NCI-H1092 treated with DMSO at 0.1 percent for 48 hours (cell line): ENCODE measurements at regions not wholly inside any gene's neighbourhood (a gene's known extent, or its start where the extent isn't known, plus 50 kb on each side); places are given as distances from the start of the nearest gene placed in this dataset.

Source experiments
- DNase-seq: peaks from one replicate; lab custom pipeline; 2025; lab: John Stamatoyannopoulos, UW

DNA sequence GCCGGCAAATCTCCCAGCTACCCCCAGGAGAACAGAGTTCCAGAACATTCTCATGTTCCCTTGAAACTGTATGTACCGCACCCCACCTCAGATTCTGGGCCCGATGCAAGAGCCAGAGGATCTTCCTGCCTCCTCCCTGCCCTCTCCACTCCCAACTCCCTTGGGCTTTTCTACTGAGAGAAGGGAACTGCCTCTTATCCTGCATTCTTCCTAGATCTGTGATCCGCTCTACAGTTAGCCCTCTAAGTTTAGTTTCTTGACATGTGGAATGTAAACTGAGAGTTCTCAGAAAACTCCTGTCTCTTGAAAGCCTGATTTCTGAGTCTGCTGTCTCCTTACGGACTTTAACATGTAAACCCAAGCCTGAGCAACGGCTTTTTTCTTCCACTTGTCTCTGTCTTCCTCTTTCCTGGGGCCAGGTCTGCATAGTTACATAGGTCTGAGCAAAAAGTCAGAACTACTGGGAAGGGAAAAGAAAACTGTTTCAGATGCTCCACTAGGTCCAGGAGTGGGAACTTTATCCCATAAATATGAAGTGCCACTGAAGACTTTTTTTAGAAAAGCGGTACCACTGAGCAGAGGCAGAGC is 86.5 kb upstream of the TNFAIP3 start:
- DNase-seq: no peak

DNA sequence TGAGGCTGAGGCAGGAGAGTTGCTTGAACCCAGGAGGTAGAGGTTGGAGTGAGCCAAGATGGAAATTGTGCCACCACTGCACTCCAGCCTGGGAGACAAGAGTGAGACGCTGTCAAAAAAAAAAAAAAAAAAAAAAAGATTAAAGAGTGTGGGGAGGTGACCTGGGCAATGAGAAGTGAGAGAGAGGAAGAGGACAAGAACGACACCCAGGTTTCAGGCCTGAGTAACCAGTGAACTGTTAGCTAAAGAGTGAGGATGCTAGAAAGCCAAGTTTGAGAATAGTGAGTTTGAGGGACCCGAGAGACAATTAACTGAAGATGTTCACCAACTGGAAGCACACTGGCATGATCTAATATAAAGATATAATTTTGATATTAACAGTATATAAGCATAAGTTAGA is 85.4 kb upstream of the TNFAIP3 start:
- DNase-seq: no peak

DNA sequence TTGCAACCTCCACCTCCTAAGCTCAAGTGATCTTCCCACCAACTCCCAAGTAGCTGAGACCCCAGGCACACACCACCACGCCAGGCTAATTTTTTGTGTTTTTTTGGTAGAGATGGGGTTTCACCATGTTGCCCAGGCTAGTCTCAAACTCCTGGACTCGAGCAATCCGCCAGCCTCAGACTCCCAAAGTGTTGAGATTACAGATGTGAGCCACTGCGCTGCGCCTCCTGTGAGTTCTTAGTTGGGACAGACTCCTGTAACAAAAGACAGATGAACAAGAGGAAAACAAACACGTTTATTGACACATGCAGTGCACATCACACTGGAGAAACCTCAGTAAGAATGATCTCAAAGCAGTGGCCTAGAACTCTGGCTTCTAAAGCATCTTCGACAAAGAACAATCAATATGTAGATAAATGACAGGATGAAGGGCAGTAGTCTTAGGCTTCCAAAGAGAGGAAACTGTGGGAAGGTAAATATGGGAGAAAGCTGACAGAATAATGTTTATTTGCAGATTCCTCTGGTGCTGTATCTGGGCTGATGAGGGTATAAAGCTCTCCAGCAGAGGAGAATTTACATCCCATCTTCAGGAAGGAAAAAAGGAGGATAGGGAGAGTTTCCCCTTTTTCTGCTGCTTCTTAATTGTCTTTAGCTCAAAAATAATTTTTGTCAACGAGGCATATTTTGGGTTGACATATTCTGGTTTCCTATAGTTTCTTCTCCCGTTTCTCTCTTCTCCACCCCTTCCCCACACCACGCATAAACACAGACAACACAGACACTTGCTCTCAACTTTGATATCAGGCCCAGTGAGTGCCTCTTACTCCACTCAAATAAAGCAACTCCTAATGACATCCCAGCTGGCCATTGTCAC is 84.7 kb upstream of the TNFAIP3 start:
- DNase-seq: no peak

DNA sequence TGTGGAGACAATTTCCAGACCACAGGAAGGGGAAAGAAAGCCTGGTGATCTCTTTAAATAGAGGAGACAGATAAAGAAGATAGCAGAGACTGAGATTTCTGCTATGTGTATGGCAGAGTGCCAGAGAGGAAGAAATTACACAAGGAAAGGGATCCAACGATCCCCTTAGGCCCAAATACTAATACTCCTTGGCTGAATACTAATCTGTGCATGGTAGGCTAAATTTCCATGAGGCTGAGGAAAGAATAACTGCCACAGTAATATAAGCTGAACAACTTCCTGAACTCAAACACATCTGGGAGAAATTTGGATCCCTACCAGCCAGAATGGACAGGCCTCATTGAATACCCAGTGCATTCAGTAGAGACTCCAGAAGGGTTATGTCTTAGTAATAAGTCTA is 83.3 kb upstream of the TNFAIP3 start:
- DNase-seq: no peak

DNA sequence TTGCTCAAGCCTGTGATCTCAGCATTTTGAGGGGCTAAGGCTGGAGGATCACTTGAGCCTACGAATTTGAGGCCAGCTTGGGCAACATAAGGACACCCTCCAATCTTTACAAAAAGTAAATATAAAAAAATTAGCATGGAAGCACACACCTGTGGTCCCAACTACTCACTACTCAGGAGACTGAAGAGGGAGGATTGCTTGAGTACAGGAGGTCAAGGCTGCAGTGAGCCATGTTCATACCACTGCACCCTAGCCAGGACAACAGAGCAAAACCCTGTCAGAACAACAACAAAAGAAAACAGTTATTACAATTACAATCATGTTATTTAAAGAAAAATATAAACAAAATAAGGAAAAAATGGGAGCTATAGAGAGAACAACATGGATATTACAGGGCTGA is 82.5 kb upstream of the TNFAIP3 start:
- no peak for DNase-seq

DNA sequence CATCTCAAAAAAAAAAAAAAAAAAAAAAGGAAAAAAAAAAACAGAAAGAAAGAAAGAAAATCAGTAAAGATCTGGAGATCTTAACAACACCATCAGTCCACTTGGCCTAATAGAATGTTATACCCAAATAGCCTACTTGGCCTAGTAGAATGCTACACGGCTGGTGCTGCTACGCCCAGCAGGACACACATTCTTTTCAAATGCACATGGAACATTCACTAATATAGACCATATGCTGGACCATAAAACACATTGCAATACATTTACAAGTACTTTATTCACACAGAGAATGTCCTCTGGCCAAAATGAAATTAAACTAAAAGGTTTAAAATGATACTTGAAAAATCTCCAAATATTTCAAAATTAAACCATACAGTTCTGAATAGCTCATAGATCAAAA is 80.0 kb upstream of the TNFAIP3 start:
- no peak for DNase-seq

DNA sequence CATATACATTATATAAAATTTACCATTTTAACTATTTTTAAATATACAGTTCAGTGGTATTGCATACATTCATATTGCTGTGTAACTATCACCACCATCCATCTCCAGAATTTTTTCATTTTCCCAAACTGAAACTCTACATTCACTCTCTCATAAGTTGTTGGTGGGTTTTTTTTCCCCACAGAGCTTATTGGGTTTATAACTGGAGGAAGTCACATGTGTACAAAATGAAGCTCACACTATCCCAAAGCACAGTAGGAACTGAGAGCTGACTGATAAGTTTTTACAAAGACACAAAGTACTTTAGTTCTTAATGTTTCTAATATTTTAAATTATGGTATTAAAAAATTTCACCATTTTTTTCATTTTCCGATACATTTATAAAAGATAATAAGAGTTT is 78.8 kb upstream of the TNFAIP3 start:
- DNase-seq: no peak

DNA sequence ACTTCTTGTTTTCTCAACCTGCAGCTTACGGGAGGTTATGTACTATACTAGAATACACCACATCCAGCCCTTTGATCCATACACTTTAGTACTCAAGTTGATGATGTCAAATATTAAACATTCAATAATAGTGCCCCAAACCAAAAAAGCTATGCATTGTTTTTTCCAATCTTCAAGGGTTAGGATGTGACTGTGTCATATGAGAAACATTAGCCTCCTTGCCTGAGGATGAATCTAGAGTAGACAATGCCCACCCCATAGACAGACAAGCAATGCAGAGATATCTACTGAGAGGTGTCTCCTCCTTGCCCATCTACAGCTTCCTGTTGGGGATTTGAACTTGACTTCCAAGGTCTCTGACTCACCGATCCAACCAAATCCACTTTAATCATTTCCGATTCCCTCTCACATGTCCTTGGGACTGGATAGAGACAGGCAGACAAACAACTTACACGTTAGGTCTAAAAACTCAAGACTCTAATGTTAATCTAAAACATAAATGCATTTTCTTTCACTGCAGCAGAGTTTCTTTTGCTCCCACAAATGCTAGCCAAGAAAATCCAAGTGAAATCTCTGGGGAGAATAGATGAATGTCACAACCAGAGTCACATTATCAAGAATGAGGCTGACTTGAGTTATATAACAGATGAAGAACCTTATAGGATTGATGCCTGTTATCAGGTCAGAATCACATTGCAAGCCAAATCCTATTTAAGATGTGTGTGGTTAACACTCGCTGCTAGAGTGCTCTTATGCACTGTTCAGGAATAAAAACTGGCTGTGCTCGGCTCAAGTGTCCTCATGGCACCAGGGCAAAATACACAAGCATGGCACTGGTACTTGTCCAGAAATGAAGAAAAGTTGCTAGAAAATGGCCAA is 75.5 kb upstream of the TNFAIP3 start:
- DNase-seq: no peak

DNA sequence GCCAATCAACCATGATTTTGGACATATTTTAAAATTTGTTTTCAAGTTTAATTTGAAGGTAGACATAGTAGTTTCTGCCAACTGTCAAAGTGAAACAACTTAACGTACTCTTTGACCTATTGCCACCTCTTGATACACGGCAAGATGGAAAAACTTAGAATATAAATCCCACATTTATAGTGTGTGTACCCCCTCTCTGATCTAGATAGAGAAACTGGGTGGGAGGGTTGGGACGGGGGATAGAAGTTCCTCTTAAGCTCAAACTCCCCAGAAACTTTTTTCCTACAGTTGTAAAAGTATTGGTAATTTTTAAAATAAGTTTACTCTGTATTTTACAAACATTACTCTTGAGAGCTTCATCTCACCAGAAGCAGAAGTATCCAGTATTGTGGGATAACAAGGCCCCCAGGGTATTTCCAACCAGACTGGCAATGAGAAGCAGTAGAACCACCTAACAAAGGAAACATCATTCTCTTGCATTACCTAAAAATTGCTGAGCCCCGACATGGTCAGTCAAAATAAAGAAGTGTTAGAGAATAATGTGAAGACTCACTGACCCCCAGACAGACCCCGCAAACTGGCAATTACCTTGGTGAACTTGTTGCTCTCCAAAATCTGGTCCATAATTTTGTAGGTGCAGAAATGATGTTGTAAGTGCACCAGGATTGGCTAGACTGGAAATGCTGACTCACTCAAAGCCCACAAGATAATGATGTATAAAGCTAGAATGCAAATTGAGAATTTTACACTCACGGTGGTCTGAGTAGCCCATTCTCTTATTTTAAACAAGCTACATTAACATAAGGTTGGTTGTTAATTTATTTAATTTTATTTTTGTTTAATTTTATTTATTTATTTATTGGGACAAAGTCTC is 74.7 kb upstream of the TNFAIP3 start:
- DNase-seq: no peak

DNA sequence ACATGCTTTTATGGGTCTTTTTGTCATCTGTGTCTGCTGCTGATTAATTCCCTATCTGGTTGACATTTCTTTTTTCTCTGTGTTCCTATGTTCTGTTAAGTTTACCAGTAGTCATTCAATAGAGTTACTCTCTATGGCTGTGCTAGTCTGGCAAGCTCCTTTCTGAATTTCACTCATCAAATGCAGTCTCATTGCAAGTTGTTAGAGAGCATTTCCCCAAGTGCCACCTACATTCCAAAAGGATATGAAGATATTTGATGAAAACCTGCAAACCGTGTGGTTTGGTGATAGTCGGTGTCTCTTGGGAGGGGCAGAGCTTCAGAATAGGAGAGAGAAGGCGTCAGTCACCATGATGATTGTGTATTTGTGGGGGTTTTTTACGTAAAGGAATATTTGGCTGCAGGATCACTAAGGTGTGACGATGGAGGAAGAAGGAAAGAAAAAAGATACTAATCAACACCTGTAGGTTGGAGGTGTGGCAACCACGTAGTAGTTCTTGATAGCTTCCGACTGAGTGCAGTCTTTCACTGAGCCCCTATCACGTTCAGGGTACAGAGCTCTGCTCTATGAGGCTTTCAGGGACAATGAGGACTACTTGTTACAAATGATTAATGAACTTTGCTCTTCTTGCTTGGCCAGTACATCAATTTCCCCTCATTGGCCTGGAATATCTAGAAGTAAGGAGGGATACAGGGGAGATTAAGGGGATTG is 73.1 kb upstream of the TNFAIP3 start:
- no peak for DNase-seq

DNA sequence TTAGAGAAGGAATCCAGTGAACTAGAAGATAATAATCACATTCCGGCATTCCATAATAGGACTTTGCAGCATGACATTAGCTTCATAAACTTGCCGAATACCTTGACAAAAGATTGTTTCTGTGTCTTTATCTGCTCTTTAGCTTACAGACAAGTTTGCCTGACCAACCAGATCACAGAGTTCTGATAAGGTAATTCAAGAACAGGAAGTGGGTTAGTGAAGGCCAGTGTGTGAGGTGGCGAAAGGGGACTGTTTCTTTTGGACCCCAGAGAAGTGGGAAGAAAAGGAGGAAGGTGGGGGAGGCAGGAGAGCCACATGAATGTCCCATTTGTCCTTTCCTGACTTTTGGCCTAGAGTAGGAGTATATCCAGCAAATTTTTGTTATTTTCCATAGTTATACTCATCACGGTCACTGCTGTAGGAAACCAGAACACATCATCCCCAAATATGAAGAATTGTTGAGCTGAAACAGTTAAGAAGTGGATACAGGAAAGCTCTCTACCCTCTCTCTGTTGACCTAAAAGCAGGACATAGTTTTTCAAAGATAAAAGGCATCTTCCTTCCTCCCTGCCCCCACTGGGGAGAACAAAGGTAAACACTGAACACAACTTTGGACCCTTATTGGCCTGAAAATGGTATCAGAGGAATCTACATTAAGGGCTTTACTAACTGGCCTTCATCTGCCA is 72.4 kb upstream of the TNFAIP3 start:
- no peak for DNase-seq

DNA sequence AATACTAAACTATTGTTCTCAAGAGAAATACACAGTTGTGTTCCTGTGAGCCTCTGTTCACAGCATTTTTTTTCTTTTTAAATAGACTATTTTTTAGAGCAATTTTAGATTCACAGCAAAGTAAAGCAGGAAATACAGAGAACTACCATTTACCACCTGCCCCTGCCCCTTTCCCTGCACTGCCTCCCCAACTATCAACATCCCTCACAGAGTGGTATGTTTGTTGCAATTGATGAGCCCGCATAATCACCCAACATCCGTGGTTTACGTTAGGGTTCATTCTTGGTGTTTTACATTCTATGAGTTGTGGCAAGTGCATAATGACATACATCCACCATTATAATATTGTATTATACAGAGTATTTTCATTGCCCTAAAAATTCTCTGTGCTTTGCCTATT is 71.6 kb upstream of the TNFAIP3 start:
- DNase-seq: no peak

DNA sequence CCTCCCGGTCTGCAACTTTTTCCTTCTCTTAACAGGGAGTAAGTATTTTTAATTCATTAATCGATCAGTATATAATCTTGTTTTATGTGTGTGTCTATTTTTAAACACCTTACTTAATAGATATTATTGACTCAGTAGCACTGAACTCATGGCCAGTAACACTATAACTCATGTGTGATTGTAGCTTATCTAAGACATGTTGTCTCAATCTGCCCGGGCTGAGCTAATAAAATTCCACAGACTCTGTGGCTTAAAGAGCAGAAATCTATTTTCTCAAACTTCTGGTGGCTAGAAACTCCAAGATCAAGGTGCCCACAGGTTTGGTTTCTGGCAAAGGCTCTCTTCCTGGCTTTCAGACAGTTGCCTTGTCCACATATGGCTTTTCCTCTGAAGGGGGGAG is 68.8 kb upstream of the TNFAIP3 start:
- no peak for DNase-seq

DNA sequence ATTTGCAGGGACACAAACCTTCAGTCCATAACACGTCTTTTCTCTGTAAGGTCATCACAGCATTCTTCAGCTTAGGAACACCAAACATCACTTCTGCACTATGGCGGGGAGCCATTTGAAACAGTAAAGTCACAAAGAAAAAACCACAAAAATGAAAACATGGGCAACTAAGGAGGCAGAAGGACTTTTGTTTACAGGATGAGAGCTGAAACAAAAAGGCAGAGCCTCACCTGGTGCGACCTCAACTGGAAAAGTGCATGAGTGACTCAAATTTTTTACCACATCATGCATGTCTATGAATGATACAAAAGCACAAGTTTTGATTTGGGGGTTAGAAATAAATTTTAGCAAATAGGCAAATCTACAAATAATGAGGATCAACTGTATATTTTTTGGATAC is 68.2 kb upstream of the TNFAIP3 start:
- DNase-seq: no peak

DNA sequence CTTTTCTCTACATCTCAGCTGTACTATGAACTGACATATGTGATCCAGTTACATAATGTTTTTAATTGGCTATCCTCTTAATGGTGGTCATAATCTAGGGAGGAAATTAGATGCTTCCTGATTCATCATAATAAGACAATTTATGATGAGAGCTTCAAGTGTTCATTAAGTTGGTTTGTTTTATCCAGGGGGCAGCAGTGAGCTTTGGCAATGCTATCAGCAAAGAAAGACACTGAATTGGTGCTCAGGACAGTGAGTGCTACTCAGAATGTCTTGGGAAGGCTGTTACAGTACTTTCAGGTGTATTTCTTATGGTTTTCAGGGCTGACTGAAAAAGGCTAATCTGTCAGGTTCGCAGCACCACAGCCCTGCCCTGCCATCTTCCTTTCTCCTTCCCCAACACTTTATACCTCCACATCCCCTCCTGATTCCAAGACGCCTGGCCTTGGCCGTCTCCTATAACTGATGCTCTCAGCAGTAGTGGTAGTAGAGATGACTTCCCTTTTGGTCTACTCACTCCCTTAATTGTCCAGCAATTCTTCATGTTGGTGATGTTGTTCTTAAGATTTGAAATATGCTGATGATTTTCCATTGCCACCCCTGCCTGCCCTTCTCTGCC is 67.0 kb upstream of the TNFAIP3 start:
- no peak for DNase-seq

DNA sequence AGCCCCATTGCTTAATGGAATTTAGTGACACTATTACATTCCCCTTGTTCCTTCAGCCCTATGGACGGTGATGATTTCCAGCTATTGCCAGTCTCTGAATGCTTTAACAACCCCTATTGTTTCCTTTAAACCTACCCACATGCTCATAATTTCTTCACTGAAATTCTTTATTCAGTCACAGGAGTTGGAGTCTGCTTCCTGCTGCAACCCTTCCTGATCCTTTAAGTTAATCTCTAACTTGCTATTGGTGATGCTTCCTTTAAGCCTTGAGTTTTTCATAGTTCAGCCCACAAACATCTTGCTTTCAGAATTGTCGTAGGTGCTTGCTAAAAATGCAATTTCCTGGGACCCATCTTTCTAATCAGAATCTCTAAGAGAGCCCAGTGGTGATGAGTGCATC is 66.3 kb upstream of the TNFAIP3 start:
- DNase-seq: no peak

DNA sequence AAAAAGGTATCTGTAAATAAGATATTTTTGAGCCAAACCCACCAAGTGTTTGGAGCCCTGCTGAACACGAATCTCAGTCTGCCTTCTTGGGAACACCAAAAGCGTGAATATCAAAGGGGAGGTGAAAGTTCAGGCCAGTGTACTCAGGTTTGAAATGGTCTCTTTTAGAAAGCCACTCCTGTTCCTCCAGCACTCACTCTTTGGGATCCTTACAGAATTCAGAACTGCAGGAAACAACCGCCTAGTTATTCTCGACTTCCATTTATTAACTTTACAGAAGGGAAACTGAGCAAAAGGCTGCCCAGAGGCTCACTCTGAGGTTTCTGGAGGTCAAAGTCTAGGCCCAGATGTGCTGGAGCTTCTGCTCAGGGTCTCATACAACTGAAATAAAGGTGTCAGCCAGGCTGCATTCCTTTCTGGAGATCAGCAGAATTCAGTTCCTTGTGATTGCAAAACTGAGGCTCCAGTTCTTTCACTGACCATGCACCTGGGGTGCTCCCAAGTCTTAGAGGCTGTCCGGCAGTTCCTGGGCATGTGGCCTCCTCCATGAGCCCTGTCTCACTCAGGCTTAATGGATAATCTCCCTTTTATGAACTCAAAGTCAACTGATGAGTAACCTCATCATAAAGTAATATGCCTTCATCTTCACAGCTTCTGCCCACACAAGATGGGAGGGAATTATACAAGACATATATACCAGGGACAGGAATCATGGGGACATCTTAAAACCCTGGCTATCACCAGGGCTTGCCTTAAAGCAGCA is 65.5 kb upstream of the TNFAIP3 start:
- no peak for DNase-seq

DNA sequence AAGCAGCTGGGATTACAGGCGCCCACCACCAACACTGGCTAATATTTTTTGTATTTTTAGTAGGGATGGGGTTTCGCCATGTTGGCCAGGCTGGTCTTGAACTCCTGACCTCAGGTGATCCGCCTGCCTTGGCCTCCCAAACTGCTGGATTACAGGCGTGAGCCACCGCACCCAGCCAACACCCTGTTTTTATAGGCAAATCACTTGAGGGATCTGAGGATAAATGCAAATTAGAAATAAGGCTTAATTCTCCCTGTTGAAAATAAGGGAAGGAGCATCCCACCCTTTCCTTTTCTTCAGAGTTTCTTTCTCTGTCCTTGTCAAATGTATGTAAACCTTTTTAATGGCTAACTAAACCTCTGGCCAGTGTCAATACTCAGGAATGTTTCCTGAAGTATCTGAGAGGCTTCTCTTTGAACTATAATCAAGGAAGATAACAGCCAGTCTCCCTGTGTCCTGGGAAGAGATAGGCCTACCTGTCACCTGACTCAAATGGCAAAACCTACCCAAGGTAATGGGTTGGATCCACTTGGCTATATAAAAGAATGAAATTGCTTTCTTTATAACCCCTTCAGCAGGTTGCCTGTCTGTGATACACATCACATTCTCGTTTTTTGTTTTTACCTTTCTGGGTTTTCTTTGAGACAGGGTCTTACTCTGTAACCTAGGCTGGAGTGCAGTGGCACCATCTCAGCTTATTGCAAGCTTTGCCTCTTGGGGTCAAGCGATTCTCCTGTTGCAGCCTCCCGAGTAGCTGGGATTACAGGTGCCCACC is 64.5 kb upstream of the TNFAIP3 start:
- no peak for DNase-seq

DNA sequence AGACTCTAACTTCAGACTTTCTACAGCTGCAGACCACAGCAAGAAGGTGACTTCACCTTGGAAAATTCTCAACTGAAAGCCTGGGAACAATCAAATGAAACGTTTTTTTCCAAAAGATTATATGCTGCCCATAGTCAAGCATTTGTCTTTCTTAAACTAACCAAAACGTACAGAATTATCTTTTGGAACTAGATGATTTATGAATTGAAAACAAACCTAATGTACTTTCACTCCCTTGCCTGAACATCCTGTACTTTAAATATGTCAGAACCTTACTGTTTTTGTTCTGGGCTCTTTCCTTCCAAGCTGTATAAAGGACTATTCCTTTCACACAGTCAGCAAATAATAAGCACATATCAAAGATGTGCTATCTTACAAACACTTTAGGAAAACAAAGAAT is 62.4 kb upstream of the TNFAIP3 start:
- no peak for DNase-seq
